ENCODE measurements at regions not wholly inside any gene's neighbourhood (a gene's known extent, or its start where the extent isn't known, plus 50 kb on each side); places are given as distances from the start of the nearest gene placed in this dataset.

DNA sequence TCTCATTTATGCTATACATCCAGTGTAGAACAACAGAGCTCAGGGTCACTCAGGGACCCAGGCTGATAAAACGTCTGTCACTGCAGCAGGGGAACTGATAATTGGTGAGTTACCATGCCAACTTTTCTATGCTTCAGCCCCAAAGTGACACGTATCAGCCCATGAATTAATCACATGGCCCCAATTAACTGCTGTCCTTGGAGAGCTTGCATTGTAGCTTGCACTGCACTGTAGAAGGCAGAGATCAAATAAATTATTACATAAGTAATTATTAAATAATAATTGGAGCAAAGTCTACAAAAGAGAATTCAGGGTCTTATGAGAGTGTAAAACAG lies 144.6 kb downstream of the SUDS3 start:
- no peak for TF ChIP-seq POLR2A (IDR thresholded peaks at IDR 0.05)
- TF ChIP-seq, protein P1, sequence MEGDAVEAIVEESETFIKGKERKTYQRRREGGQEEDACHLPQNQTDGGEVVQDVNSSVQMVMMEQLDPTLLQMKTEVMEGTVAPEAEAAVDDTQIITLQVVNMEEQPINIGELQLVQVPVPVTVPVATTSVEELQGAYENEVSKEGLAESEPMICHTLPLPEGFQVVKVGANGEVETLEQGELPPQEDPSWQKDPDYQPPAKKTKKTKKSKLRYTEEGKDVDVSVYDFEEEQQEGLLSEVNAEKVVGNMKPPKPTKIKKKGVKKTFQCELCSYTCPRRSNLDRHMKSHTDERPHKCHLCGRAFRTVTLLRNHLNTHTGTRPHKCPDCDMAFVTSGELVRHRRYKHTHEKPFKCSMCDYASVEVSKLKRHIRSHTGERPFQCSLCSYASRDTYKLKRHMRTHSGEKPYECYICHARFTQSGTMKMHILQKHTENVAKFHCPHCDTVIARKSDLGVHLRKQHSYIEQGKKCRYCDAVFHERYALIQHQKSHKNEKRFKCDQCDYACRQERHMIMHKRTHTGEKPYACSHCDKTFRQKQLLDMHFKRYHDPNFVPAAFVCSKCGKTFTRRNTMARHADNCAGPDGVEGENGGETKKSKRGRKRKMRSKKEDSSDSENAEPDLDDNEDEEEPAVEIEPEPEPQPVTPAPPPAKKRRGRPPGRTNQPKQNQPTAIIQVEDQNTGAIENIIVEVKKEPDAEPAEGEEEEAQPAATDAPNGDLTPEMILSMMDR (IDR thresholded peaks at IDR 0.05): no peak

All from thyroid gland (tissue), 4 donors.